Ascending aorta (tissue), 2 donors: ENCODE measurements at regions not wholly inside any gene's neighbourhood (a gene's known extent, or its start where the extent isn't known, plus 50 kb on each side); places are given as distances from the start of the nearest gene placed in this dataset.

ENCODE experiments used
- DNase-seq, 2 donors: peaks; one replicate each; pipeline ENCODE4 v3.0.0-alpha.2; 2019; ENCODE audit warnings: low spot score in 2 of 2
- H3K27ac ChIP-seq, 2 donors: fragments of 200-600 bp; sonication (generic); one replicate each; pipeline ENCODE4 v1.5.1; 2016 to 2017; ENCODE audit warnings: mild to moderate bottlenecking in 1 of 2
- H3K27me3 ChIP-seq: fragments of 200-600 bp; sonication (generic); one replicate; pipeline ENCODE4 v1.5.1; 2017
- H3K36me3 ChIP-seq, 2 donors: fragments of 200-600 bp; sonication (generic); one replicate each; pipeline ENCODE4 v1.5.1; 2016
- H3K4me1 ChIP-seq, 2 donors: fragments of 200-600 bp; sonication (generic); one replicate each; pipeline ENCODE4 v1.5.1; 2016 to 2017; ENCODE audit warnings: mild to moderate bottlenecking in 1 of 2
- H3K4me3 ChIP-seq, 2 donors: fragments of 200-600 bp; sonication (generic); one replicate each; pipeline ENCODE4 v1.5.1; 2016 to 2017; ENCODE audit warnings: mild to moderate bottlenecking in 1 of 2
- H3K9me3 ChIP-seq, 2 donors: fragments of 200-600 bp; sonication (generic); one replicate each; pipeline ENCODE4 v1.5.1; 2016
- intact Hi-C: fragments of 100-400 bp; cut with DNase I; formaldehyde crosslinking; loops from one replicate; pipeline ENCODE4 v1.15.1; 2023
- TF ChIP-seq, protein P1 (sequence below), 3 experiments: fragments of 200-600 bp in 2 of 3; fragments of 450-650 bp in 1 of 3; sonication (generic) in 2 of 3; IDR thresholded peaks; one replicate each; pipeline ENCODE4 v1.5.1; 2016 to 2019; ENCODE audit warnings: antibody characterized with exemption in 3 of 3, mild to moderate bottlenecking in 1 of 3, moderate library complexity in 1 of 3

DNA sequence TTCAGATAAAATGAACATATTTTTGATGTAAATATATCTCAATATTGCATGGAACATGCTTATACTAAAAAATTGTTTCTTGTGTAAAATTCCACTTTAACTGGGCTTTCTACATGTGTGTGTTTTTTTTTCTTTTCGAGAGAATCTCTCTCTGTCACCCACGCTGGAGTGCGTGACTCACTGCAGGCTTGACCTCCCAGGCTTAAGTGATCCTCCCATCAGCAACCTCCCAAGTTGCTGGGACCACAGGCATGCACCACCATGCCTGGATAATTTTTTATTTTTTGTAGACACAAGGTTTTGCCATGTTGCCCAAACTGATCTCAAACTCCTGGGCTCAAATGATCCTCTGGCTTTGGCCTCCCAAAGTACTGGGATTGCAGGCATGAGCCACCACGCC lies 254.6 kb downstream of the LOXHD1 start:
- intact Hi-C loops, result loop anchor here (10.0 kb wide), 1 partner anchor 228 kb away; a partner anchor contains a TSS
- H3K9me3 ChIP-seq, result no peaks in the 10 kb centered on the region

DNA sequence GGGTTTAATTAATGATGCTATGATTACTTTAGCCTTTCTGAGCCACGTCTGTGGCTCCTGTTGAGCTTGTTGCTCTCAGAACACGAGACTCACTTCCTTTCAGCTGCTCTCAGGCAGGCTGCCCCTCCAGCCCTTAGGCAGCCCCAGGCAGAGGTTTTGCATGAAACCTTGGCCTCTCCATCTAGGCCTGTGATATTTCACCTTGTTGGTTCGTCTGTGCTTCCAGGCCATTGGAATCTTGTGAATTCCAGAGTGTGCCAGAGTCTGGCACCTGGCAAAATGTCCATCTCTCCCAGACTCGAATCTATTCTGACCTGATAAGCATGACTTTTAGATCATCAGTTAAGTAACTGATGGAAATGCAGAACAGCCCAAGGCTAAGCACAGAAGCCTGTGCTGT lies 254.1 kb downstream of the LOXHD1 start:
- TF ChIP-seq, protein P1, sequence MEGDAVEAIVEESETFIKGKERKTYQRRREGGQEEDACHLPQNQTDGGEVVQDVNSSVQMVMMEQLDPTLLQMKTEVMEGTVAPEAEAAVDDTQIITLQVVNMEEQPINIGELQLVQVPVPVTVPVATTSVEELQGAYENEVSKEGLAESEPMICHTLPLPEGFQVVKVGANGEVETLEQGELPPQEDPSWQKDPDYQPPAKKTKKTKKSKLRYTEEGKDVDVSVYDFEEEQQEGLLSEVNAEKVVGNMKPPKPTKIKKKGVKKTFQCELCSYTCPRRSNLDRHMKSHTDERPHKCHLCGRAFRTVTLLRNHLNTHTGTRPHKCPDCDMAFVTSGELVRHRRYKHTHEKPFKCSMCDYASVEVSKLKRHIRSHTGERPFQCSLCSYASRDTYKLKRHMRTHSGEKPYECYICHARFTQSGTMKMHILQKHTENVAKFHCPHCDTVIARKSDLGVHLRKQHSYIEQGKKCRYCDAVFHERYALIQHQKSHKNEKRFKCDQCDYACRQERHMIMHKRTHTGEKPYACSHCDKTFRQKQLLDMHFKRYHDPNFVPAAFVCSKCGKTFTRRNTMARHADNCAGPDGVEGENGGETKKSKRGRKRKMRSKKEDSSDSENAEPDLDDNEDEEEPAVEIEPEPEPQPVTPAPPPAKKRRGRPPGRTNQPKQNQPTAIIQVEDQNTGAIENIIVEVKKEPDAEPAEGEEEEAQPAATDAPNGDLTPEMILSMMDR (IDR thresholded peaks at IDR 0.05), result no peak
- intact Hi-C loops, result loop anchor here (10.0 kb wide), 1 partner anchor 228 kb away; a partner anchor contains a TSS
- no peaks in the 10 kb centered on the region for H3K36me3 ChIP-seq
- H3K27me3 ChIP-seq, result no peaks in the 10 kb centered on the region
- H3K4me1 ChIP-seq, result peaks cover 7 to 11% of the 10 kb centered on the region in 2 donors
- H3K27ac ChIP-seq, result no peak overlapping the region
- DNase-seq, result no peak
- no peaks in the 10 kb centered on the region for H3K9me3 ChIP-seq
- H3K4me3 ChIP-seq, result no peak overlapping the region

More for the DNA sequence above, 254.6 kb downstream of the LOXHD1 start:
- no peak overlapping the region for H3K4me3 ChIP-seq
- no peak overlapping the region for H3K27ac ChIP-seq
- no peak for DNase-seq
- H3K4me1 ChIP-seq, result peaks cover 7% of the 10 kb centered on the region in 2 donors
- H3K36me3 ChIP-seq, result no peaks in the 10 kb centered on the region
- TF ChIP-seq, protein P1 (IDR thresholded peaks at IDR 0.05), result no peak
- no peaks in the 10 kb centered on the region for H3K27me3 ChIP-seq

GRCh38 chr18:46405832-46406538 lies 251.0 kb downstream of the LOXHD1 start:
- H3K27me3 ChIP-seq, result no peaks in the 10 kb centered on the region
- peaks cover 9 to 15% of the 10 kb centered on the region in 2 donors for H3K4me1 ChIP-seq
- H3K36me3 ChIP-seq, result no peaks in the 10 kb centered on the region
- H3K9me3 ChIP-seq, result no peaks in the 10 kb centered on the region
- intact Hi-C loops, result loop anchor here (10.0 kb wide), 1 partner anchor 231 kb away; a partner anchor contains a TSS
- H3K27ac ChIP-seq, result peak overlapping the region in 1 of 2 donors; percentile 81
- TF ChIP-seq, protein P1 (IDR thresholded peaks at IDR 0.05), result no peak
- no peak overlapping the region for H3K4me3 ChIP-seq
- DNase-seq, result no peak

GRCh38 chr18:46406539-46406932 lies 250.5 kb downstream of the LOXHD1 start:
- Histone ChIP-seq H3K4me3 (no peak overlapping the region), H3K9me3 (no peaks in the 10 kb centered on the region), H3K36me3 (no peaks in the 10 kb centered on the region), H3K4me1 (peaks cover 9 to 15% of the 10 kb centered on the region in 2 donors), H3K27ac (peak overlapping the region; percentile 61 to 81), H3K27me3 (no peaks in the 10 kb centered on the region)
- intact Hi-C loops, result loop anchor here (10.0 kb wide), 1 partner anchor 232 kb away; a partner anchor contains a TSS
- no peak for DNase-seq
- TF ChIP-seq, protein P1 (IDR thresholded peaks at IDR 0.05), result no peak

DNA sequence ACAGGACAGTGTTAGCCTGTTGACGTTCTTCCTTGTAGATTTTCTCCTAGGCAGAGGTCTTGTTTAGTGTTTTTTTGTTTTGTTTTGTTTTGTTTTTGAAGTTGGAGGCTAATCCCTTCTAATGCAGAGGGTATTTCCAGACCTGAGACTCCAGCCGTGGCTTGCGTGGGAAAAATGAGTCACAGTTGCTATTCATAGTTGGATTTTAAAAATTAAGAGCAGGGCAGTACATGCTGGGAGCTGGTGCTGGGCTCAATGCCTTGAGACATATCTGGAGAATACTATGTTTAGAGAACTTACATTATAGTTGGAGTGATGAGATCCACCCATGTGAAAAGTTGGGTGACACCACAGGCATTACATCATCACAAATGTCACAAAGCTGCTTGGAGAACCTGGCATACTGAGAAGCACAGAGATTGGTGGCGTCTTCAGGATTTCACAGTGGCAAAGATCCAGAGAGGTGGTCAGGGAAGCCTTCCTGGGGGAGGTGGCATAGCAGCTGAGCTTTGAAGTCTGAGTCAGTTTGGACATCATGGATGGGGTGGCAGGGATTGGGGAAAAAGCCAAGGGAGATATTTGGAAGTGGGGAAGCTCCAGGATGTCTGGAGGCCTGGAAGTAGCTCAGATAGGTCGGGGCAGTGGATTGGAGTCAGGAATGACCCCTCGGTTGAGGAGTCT lies 249.4 kb downstream of the LOXHD1 start:
- peak; percentile 33 to 73 for DNase-seq

More for the DNA sequence above, 249.4 kb downstream of the LOXHD1 start:
- Histone ChIP-seq H3K36me3 (no peaks in the 10 kb centered on the region), H3K27me3 (no peaks in the 10 kb centered on the region), H3K4me1 (peaks cover 9 to 21% of the 10 kb centered on the region in 2 donors), H3K27ac (peak overlapping the region; percentile 61 to 81), H3K4me3 (no peak overlapping the region), H3K9me3 (no peaks in the 10 kb centered on the region)
- TF ChIP-seq, protein P1 (IDR thresholded peaks at IDR 0.05), result no peak
- intact Hi-C loops, result loop anchor here (10.0 kb wide), 1 partner anchor 233 kb away; a partner anchor contains a TSS
